GM18909 (cell line): ENCODE measurements at regions not wholly inside any gene's neighbourhood (a gene's known extent, or its start where the extent isn't known, plus 50 kb on each side); places are given as distances from the start of the nearest gene placed in this dataset.

Experiments used
- ATAC-seq: cut with Tn5 transposase; IDR thresholded peaks from one replicate; pipeline ENCODE4 v1.9.1; 2021; ENCODE audit warnings: mild to moderate bottlenecking; ENCODE audit not compliant: unreplicated experiment, poor library complexity

DNA sequence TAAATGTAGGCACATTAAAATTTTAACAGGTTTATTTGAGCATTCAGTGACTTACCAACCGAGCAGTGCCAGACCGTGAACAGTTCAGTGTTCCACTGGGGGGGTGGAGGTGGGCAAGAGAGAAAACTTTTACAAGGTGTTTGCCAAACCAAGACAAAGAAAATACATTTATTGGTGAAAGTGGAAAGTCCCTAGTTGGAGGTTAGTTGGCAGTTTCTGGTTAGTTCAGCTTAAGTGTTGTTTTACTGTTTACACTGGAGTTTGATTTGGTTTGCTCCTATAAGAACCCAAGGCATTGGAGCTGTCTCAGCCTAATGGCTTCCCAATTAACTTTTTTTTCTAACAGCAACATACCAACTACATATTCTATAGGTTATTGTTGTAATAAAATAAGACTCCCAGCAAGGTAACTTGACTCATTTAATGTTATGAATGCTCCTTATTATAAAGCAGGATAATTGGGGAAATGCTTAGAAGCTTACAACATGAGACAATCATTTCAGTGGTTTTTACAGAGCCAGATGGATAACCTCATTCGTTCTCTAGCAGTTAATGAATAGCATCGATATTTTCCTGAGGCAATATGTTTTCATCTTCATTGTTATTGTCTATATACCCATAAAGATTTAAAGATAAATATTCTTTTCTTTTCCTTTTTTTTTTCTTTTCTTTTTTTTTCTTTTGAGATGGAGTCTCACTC lies 115.8 kb downstream of the ETNK1 start:
- no peak for ATAC-seq

DNA sequence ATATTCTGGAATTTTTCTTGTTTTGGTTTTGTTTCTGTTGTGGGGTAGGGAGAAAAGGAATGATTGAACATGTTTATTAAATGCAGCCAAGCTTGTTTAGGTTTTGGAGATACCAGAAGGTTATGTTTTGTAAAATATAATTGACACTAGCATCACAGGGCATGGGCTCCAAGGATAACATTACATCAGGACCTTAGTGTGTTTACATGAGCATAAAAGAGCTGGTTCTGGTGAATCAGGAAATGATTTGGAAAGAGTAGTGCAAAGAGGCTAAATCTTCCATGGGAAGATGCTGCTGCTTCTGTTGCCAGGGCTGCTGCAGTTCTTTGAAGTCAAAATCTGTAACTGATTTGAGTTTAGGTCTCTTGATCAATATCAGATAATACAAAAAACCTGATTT lies 118.7 kb downstream of the ETNK1 start:
- no peak for ATAC-seq

DNA sequence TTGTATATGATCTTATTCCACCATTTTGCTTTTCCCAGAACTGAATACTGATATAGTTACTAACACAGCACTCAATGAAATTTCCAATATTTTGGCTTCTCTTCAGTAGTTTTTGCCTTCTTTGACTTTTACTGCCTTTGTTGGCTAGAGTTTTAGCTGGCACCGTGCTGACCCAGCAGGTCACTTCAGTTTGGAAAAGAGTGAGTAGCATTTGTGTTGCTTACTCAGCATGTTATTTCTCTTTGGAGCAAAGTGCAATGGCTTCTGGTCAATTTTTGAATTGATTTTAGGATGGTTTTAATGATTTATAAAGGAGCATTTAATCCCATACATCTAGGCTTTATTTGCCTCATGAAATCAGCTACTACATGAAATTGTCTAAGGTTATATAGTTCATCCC lies 119.2 kb downstream of the ETNK1 start:
- no peak for ATAC-seq

- ATAC-seq = no peak
These were observed 121.7 kb downstream of the ETNK1 start for GRCh38 chr12:22746720-22747119.

- no peak for ATAC-seq
These were observed 130.7 kb downstream of the ETNK1 start for GRCh38 chr12:22755629-22756028.

GRCh38 chr12:22759769-22760674 lies 135.1 kb downstream of the ETNK1 start:
- no peak for ATAC-seq

- ATAC-seq = no peak
These were observed 140.6 kb downstream of the ETNK1 start for GRCh38 chr12:22765421-22766130.

DNA sequence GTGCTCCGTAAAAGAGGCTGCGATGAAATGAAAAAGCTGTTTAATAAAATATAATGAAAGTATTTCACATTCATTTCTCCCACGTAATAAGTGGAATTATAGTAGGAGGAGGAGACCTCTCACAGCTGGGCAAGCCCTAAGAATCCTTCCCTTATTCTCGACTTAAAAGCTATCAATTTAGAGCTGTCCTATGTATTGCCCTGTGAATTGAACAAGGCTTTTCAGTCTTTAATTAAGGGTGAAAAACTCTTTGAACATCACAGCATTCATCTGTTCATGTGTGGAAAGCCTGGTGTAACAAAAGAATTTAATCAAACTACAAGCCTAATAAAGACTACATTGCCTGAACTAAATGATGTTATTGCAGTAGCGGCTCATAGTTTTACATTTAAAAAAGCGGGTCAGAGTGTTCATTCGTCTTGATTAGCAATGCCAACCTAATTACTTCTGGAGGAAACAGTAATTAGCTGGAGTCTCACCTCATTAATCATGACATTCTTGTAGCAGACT lies 142.0 kb downstream of the ETNK1 start:
- ATAC-seq = no peak

- ATAC-seq = no peak
These were observed 156.4 kb downstream of the ETNK1 start for GRCh38 chr12:22781339-22781738.

GRCh38 chr12:22787557-22787956 lies 162.6 kb downstream of the ETNK1 start:
- ATAC-seq = no peak

DNA sequence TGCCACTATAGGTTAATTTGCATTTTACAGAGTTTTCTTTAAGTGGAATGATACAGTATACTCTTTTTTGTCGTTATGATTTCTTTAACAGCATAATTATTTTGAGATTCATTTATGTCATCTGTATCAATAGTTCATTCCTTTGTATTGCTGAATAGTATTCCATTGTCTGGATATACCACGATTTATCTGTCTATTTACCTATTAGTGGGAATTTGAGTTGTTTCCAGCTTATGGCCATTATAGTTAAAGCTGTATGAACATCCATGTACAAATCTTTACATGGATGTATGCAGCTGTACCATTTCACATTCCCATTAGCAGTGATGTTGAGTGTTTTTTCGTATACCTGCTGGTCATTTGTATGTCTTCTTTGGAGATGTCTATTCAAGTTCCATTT lies 163.9 kb downstream of the ETNK1 start:
- ATAC-seq = no peak

DNA sequence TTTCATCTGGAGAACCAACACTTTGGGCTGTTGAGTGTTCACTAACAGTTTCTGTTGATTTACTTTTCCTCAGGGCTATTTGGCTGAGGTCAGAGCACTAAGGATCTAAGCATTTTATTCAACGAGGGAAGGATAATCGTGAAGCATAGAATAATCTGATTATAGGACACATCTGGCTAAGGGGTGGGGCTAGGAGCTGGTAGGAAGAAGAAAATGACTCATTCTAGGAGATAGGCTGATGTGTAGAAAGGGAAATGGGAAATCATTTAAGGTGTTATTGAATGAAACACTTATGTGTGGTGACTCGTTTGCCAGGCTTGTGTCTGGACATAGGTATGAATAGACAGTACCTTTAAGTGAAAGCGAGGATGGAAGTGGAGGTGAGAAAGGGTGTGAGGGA lies 167.2 kb downstream of the ETNK1 start:
- no peak for ATAC-seq

GRCh38 chr12:22794017-22794416 lies 169.0 kb downstream of the ETNK1 start:
- no peak for ATAC-seq

DNA sequence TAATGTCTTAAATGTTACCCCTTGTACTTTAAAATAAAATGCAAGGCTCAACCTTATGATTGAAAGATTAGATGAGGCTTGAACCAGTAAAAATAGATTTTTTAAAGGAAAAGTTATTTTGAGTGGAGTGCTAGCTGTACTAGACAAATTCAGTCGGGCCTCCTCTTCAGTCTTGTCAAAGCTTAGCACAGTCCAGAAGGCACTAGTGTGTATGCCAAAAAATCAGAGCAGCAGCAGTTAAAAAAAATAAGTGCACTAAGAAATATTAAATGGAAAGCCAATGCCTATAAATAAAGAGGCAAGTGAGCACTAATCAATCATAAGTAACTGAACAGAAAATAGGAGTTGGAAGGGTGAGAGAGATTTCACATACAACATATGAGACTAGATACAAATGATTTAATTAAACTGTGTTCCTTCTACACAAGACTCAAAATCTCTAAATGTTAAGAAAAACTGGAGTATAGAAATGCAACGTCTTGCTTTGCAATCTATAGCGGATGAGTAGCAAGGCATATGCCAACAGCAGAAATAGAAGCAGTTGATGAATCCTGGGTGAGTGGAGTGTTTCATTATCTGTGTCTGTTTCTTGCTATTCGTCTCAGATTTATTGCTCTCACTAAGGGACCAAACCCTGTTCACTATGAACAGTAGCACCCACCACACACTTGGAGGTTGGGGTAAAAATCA lies 172.1 kb downstream of the ETNK1 start:
- no peak for ATAC-seq

DNA sequence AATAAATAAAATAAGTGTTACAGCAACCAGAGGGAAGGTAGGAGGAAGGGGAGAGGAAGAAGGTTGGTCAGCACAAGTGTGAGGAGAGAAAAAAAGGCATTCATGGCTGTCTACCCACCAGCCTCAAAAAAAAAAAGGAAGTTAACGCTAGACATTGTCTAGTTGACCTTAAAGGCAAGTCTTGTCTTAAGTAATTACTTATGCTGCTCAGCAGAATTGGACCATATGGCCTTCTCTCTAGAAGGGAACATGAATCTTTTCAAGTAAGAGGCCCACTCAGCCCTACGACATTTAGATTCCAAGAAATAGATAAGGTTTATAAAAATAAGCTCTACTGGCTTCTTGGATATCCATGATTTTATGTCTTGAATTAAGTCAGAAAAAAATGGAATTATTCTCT lies 172.7 kb downstream of the ETNK1 start:
- no peak for ATAC-seq

DNA sequence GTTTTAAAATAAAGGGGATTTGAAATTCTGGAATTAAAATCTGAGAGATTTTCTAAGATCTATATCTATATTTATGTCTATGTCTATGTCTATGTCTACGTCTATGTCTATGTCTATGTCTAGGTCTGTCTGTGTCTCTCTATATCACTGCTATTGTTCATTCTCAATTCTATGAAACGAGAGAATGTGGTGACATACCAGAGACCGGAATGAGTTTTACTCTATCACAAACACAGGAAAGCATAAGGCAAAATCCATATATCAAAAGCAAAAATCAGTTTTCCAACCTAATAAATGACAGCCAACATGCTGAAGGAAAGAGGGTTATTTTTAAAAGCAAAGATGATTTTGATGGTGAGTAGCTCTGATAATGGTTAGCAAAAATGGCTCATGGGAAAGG lies 173.1 kb downstream of the ETNK1 start:
- ATAC-seq = no peak

- no peak for ATAC-seq
These were observed 174.5 kb downstream of the ETNK1 start for GRCh38 chr12:22799503-22799902.

DNA sequence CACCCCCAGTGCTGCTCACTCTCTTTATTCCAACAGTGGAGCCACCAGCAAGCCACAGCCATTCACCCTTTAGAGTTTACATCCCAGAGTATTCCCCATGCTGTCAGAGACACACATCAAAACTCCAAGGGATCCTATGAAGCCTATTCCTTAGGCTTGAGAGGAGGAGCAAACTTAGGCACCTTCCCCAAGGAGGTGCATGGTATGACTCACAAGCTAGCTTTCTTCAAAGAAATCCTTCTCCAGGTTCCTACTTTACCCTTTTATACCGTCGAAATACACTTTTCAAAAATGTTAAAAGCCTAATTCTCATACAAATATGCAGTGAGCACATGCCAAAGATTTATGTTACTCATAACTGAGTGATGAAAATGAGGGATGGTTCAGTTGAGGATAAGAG lies 175.4 kb downstream of the ETNK1 start:
- no peak for ATAC-seq

DNA sequence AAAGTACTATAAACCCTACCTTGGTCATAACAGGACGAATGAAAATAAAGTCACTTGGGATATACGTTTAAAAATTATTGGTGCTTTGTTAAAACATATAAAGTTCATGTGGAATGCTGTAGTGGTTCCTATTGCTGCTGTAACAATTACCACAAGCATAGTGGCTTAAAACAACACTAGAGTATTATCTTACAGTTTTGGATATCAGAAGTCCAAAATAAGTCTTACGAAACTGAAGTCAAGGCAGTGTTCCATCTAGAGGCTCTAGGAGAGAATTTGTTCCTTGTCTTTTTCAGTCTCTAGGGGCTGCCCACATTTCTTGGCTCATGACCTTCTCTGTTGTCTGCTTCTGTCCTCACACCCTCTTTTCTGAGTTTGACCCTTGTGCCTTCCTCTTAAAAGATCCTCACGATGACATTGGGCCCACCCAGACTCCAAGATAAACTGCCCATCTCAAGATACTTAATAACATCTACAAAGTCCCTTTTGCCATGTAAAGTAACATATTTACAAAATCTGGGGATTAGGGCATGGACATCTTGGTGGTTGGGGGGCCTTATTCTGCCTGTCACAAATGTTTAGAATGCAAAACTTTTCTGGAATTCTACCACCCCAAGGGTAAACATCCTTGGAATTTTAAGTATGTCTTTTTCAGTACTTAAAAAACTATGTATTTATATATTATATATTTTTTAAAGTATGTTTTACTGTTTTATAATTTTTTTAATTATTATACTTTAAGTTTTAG lies 178.1 kb downstream of the ETNK1 start:
- no peak for ATAC-seq

- no peak for ATAC-seq
These were observed 178.8 kb downstream of the ETNK1 start for GRCh38 chr12:22803725-22804124.
